AG09309 (cell line): ENCODE measurements at regions not wholly inside any gene's neighbourhood (a gene's known extent, or its start where the extent isn't known, plus 50 kb on each side); places are given as distances from the start of the nearest gene placed in this dataset.
A peak's percentile ranks its signal among the peaks of the same experiment; 100 is the strongest.

ENCODE experiments used
- DNase-seq: peaks from one replicate; pipeline ENCODE4 v3.0.0-alpha.2; 2010; ENCODE audit warnings: low read depth
- H3K4me3 ChIP-seq: 2 replicates; pipeline ENCODE4 v1.5.1; 2011; ENCODE audit warnings: mild to moderate bottlenecking, low read depth, low read length, moderate library complexity; ENCODE audit not compliant: control insufficient read depth
- CTCF ChIP-seq: IDR thresholded peaks from 2 replicates; pipeline ENCODE4 v1.5.1; 2011; ENCODE audit warnings: mild to moderate bottlenecking, low read depth, low read length, inconsistent platforms; ENCODE audit not compliant: insufficient read depth, control insufficient read depth; ENCODE audit errors: missing control alignments

GRCh38 chr2:109700680-109701274, 86.6 kb downstream of the SOWAHC start:
- no peak overlapping the region for H3K4me3 ChIP-seq
- DNase-seq: no peak
- no peak for TF ChIP-seq CTCF

- no peak for DNase-seq
- TF ChIP-seq CTCF: no peak
- H3K4me3 ChIP-seq: no peak overlapping the region
These were observed 87.2 kb downstream of the SOWAHC start for GRCh38 chr2:109701362-109701761.

- H3K4me3 ChIP-seq: no peak overlapping the region
- TF ChIP-seq CTCF: no peak
- peak; percentile 56 for DNase-seq
These were observed 88.3 kb downstream of the SOWAHC start for GRCh38 chr2:109702250-109702985.

GRCh38 chr2:109703077-109703476, 88.9 kb downstream of the SOWAHC start:
- peak; percentile 50 for DNase-seq
- no peak for TF ChIP-seq CTCF

GRCh38 chr2:109703798-109704197, 89.6 kb downstream of the SOWAHC start:
- no peak for DNase-seq
- no peak overlapping the region for H3K4me3 ChIP-seq
- TF ChIP-seq CTCF: no peak

More at GRCh38 chr2:109703077-109703476, 88.9 kb downstream of the SOWAHC start:
- no peak overlapping the region for H3K4me3 ChIP-seq

GRCh38 chr2:109707281-109708147, 86.6 kb upstream of the RGPD5 start:
- TF ChIP-seq CTCF: no peak
- H3K4me3 ChIP-seq: no peak overlapping the region
- DNase-seq: no peak
